Osteoblast (primary cell): ENCODE measurements at regions not wholly inside any gene's neighbourhood (a gene's known extent, or its start where the extent isn't known, plus 50 kb on each side); places are given as distances from the start of the nearest gene placed in this dataset.
"Not testable (repeated sequence)": the region's sequence is repeated elsewhere in the genome, so short reads cannot be mapped to it uniquely, and the experiment has no call there.

Experiments used
- DNase-seq: peaks from one replicate; pipeline ENCODE4 v3.0.0; 2011; ENCODE audit warnings: low spot score, mixed read lengths; ENCODE audit not compliant: insufficient read length; ENCODE audit errors: missing footprints
- H2AFZ ChIP-seq: 2 replicates; pipeline ENCODE4 v1.6.0; 2011; ENCODE audit warnings: mild to moderate bottlenecking, low read length
- H3K27ac ChIP-seq: 2 replicates; pipeline ENCODE4 v1.5.1; 2011; ENCODE audit warnings: mild to moderate bottlenecking, low read depth, low read length, moderate library complexity
- H3K27me3 ChIP-seq: 2 replicates; pipeline ENCODE4 v1.6.0; 2012; ENCODE audit warnings: mild to moderate bottlenecking, control low read depth, inconsistent platforms, low read length, moderate library complexity; ENCODE audit not compliant: insufficient read depth
- H3K36me3 ChIP-seq: 2 replicates; pipeline ENCODE4 v1.5.1; 2011; ENCODE audit warnings: mild to moderate bottlenecking, low read length, control low read depth, moderate library complexity; ENCODE audit not compliant: insufficient read depth
- H3K4me1 ChIP-seq: 2 replicates; pipeline ENCODE4 v1.5.1; 2011; ENCODE audit warnings: mild to moderate bottlenecking, low read length, control low read depth, moderate library complexity; ENCODE audit not compliant: insufficient read depth
- H3K4me2 ChIP-seq: 2 replicates; pipeline ENCODE4 v1.6.0; 2011; ENCODE audit warnings: mild to moderate bottlenecking, low read length; ENCODE audit not compliant: insufficient read depth
- H3K4me3 ChIP-seq: fragments of 200-600 bp; sonication (generic); 3 replicates; pipeline ENCODE4 v1.5.1; 2012; ENCODE audit warnings: mild to moderate bottlenecking, low read length, inconsistent platforms; ENCODE audit not compliant: insufficient read depth
- H3K79me2 ChIP-seq: 2 replicates; pipeline ENCODE4 v1.6.0; 2012; ENCODE audit warnings: mild to moderate bottlenecking, low read length, control low read depth, inconsistent platforms; ENCODE audit not compliant: insufficient read depth
- H3K9me3 ChIP-seq: 2 replicates; pipeline ENCODE4 v1.5.1; 2011; ENCODE audit warnings: low read depth, low read length, control low read depth
- H4K20me1 ChIP-seq: 2 replicates; pipeline ENCODE4 v1.6.0; 2012; ENCODE audit warnings: mild to moderate bottlenecking, low read length, control low read depth; ENCODE audit not compliant: insufficient read depth
- CTCF ChIP-seq: IDR thresholded peaks from 2 replicates; pipeline ENCODE4 v1.5.1; 2011; ENCODE audit warnings: mild to moderate bottlenecking, low read depth, low read length, moderate library complexity; ENCODE audit errors: extremely low read depth

GRCh38 chr5:17106521-17106920, 110.9 kb upstream of the BASP1 start:
- H3K36me3 ChIP-seq, result no peaks in the 10 kb centered on the region
- H2AFZ ChIP-seq, result no peak overlapping the region
- no peak for TF ChIP-seq CTCF
- no peaks in the 10 kb centered on the region for H3K9me3 ChIP-seq
- no peak overlapping the region for H3K4me2 ChIP-seq
- no peaks in the 10 kb centered on the region for H3K79me2 ChIP-seq
- peaks cover 20% of the 10 kb centered on the region for H3K4me1 ChIP-seq
- no peak for DNase-seq
- H4K20me1 ChIP-seq, result no peaks in the 10 kb centered on the region
- no peak overlapping the region for H3K4me3 ChIP-seq
- no peaks in the 10 kb centered on the region for H3K27me3 ChIP-seq
- H3K27ac ChIP-seq, result no peak overlapping the region

- not testable (repeated sequence) for H3K4me2 ChIP-seq, H3K27me3 ChIP-seq, H4K20me1 ChIP-seq, DNase-seq, H3K36me3 ChIP-seq, H3K4me3 ChIP-seq, H3K27ac ChIP-seq, H3K9me3 ChIP-seq, H3K79me2 ChIP-seq
- H2AFZ ChIP-seq, result peak overlapping the region; percentile 41
- H3K4me1 ChIP-seq, result peaks cover 23% of the 10 kb centered on the region
Measured at GRCh38 chr5:17112091-17112716, 105.2 kb upstream of the BASP1 start.

- TF ChIP-seq CTCF, result no peak
- Histone ChIP-seq H3K36me3 (no peaks in the 10 kb centered on the region), H3K9me3 (no peaks in the 10 kb centered on the region), H3K27ac (peak overlapping the region; percentile 63), H3K27me3 (no peaks in the 10 kb centered on the region), H3K4me3 (peak overlapping the region; percentile 30), H3K4me1 (peaks cover 25% of the 10 kb centered on the region), H2AFZ (peak overlapping the region; percentile 73), H3K4me2 (peak overlapping the region; percentile 76), H3K79me2 (no peaks in the 10 kb centered on the region), H4K20me1 (no peaks in the 10 kb centered on the region)
- peak; percentile 42 for DNase-seq
Measured at GRCh38 chr5:17113174-17113958, 104.1 kb upstream of the BASP1 start.

GRCh38 chr5:17114233-17114632, 103.2 kb upstream of the BASP1 start:
- no peak for DNase-seq
- peak overlapping the region; percentile 76 for H3K4me2 ChIP-seq
- H3K27me3 ChIP-seq, result no peaks in the 10 kb centered on the region
- peaks cover 32% of the 10 kb centered on the region for H3K4me1 ChIP-seq
- peak overlapping the region; percentile 73 for H2AFZ ChIP-seq
- peak overlapping the region; percentile 30 for H3K4me3 ChIP-seq
- no peaks in the 10 kb centered on the region for H3K9me3 ChIP-seq
- H3K36me3 ChIP-seq, result no peaks in the 10 kb centered on the region
- no peaks in the 10 kb centered on the region for H3K79me2 ChIP-seq
- TF ChIP-seq CTCF, result no peak
- H3K27ac ChIP-seq, result peak overlapping the region; percentile 63
- no peaks in the 10 kb centered on the region for H4K20me1 ChIP-seq
